C4-2B (cell line): ENCODE measurements at regions not wholly inside any gene's neighbourhood (a gene's known extent, or its start where the extent isn't known, plus 50 kb on each side); places are given as distances from the start of the nearest gene placed in this dataset.

Experiments
- ZFX ChIP-seq: fragments of 450-650 bp; IDR thresholded peaks from 2 replicates; pipeline ENCODE4 v1.6.1; 2017
- TF ChIP-seq, protein P1 (sequence below): fragments of 450-650 bp; conservative IDR thresholded peaks from 2 replicates; pipeline ENCODE4 v1.5.1; 2017; ENCODE audit warnings: mild to moderate bottlenecking

DNA sequence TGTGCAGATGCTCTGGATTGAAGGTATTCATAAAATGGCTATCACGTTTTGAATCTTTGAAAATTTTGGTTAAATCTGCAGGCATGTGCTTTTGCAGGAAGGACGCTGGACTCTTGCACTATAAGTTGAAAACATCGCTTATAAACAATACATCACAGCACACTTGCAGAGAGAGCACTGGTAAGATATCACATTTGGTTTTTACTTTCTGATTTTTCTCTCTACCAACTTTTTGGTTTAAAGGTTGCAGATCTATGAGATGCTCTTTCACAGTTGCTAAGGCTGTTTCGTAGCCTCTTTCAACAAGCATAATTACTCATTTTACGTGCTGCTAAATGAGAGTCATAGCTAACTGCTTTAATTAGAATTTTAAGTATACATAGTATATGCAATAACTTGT, 724.4 kb upstream of the ARRDC4 start:
- TF ChIP-seq, protein P1, sequence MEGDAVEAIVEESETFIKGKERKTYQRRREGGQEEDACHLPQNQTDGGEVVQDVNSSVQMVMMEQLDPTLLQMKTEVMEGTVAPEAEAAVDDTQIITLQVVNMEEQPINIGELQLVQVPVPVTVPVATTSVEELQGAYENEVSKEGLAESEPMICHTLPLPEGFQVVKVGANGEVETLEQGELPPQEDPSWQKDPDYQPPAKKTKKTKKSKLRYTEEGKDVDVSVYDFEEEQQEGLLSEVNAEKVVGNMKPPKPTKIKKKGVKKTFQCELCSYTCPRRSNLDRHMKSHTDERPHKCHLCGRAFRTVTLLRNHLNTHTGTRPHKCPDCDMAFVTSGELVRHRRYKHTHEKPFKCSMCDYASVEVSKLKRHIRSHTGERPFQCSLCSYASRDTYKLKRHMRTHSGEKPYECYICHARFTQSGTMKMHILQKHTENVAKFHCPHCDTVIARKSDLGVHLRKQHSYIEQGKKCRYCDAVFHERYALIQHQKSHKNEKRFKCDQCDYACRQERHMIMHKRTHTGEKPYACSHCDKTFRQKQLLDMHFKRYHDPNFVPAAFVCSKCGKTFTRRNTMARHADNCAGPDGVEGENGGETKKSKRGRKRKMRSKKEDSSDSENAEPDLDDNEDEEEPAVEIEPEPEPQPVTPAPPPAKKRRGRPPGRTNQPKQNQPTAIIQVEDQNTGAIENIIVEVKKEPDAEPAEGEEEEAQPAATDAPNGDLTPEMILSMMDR: no peak
- no peak for TF ChIP-seq ZFX
